HG03469 (cell line): ENCODE measurements at regions not wholly inside any gene's neighbourhood (a gene's known extent, or its start where the extent isn't known, plus 50 kb on each side); places are given as distances from the start of the nearest gene placed in this dataset.

Source experiments
- ATAC-seq: cut with Tn5 transposase; IDR thresholded peaks from one replicate; pipeline ENCODE4 v1.9.1; 2021; ENCODE audit warnings: mild to moderate bottlenecking, moderate library complexity, moderate number of reproducible peaks; ENCODE audit not compliant: unreplicated experiment

DNA sequence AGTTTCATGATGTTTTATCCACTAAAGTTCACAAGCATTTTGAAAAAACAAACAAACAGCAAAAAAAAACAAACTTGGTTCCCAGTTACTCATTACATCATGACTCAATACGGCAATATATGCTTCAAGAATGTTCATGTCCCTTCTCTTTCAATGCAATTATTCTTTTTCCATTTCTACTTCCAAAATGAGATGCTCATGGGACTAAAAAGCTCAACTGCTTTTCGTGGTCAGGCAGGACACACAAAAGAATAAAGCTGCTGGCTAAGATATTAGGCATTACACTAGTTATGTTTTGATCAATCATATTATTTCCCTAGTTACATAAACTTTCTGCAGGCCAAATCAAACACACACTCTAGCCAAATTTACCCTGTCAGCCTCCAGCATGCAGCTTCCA is 301.3 kb downstream of the EPHA4 start:
- ATAC-seq, result no peak

DNA sequence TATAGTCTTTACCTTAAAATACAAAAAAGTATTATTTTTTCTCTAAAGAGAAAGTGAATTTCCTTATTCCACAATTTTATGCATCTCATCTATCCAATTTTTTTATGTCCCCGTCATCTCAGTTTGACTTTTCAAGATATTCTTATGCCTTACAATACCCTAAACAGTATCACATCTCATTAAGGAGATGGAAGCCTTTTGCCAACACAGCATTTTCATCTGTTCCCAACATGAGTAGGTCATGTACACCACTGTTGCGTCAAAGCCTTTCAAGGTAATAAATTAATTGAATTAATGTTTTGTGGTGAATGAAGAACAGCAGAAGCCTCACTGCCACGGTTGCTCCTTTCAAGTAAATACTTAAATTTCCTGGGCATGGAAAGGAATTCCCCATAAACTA is 299.4 kb downstream of the EPHA4 start:
- no peak for ATAC-seq

DNA sequence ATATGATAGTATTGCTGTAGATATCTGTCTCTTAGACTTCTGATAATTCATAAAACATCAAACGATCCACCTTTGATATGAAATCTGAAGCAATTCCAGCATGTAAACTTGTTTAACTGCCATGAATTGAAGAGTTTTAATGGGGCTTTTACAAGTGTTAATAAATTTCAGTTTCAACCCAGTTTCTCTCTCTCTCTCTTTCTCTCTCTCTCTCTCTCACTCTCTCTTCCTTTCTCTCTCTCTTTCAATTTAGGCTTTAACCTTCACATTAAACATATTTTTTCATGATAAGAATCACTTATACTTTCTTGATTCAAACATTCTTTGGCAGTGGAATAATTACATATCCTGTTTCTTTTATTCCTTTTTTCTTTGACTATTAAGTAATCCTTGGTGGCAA is 296.1 kb downstream of the EPHA4 start:
- no peak for ATAC-seq

DNA sequence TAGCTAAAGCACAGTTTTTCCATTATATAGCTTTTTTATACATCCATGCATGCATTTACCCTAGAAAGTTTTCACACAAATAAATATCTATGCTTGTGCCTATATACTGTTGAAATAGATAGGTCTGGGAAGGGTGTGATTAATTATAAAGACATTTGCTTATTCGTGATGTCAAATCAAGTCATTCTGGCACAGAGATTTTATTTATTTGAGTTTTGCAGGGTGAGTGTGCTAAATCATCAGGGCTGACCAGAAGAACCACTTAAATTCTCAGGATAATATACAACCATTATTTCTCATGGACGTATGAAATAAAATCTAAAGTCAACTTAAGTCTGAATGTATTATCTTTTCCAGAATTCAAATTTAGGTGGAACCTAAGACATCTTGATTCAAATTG is 295.5 kb downstream of the EPHA4 start:
- no peak for ATAC-seq

DNA sequence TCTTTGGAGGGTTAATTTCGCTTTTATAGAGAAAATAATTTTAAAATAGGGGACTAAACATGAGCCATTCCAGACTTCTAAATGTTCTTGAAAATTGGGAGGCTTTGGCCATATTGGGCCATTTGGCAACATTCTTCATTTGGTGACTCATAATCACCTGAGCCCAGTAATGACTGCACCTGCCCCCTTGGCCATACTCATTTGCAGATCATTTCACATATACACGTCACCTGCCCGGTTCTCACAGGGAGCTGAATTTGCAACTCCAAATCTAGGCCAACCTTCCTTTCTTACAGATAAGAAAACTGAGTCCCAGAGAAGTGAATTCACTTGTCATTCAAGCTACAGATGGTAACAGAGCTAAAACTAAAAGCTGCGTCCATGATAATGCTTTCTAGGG is 289.7 kb downstream of the EPHA4 start:
- ATAC-seq, result no peak

DNA sequence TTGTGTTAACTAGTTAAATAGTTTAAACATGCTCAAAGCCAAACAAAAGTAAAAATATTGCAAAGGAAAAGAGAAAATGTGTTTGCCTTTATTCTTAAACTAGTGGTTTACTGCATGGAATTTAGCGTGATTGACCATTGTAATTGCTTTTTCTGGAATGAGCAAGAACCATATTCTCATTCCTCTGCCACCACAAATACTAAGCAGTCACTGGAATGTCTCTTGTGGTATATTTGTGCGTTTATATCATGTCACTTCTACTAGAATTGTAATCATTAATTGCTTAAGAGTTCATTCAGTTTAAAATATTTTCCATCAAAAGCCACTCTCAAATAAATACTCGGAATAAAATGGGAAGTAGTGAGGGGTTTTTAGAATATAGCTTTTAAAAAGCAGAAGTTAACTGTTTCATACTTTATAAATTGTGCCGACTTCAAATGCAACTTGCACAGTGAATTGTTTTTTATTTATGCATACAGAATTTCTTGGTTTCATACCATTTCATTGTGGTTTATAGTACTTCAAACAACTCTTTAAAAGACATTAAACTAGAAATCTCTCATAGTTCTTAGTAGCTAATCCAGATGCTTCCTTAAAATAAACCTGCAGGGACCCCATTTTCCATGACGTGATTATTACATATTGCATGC is 288.1 kb downstream of the EPHA4 start:
- ATAC-seq, result no peak

DNA sequence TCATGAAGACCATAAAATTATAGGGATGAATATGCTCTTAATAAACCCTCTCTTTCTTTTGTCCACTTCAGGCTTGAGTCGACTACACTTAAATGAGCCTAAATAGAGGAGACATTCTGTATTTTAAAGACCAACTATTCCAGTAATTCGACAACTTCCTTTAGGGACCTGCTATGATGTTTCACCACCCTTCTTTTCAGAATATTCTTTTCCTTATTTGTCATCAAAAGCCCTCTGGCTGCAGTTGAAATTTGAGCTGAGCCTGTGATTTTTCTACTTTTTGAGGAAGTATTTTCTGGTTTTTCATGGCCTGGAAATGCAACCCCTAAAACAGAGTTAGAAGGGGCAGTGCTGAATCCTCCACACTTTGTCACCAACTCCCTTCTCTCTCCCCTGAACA is 287.0 kb downstream of the EPHA4 start:
- ATAC-seq, result no peak

DNA sequence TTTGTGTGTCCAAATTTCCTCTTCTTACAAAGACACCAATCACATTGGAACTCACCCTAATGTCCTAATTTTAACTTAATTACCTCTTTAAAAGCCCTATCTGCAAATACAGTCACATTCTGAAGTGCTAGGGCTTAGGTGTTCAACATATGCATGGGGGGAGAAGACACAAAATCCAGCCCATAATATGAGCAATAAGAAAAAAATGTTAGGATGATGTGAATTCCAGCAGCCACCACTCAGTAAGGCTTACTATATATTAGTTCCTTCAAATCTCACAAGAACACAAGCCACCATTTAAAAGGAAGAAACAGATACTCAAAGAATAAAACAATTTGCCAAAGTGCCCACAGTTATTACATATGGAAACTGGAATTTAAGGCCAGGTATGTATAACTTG is 285.7 kb downstream of the EPHA4 start:
- ATAC-seq, result no peak

DNA sequence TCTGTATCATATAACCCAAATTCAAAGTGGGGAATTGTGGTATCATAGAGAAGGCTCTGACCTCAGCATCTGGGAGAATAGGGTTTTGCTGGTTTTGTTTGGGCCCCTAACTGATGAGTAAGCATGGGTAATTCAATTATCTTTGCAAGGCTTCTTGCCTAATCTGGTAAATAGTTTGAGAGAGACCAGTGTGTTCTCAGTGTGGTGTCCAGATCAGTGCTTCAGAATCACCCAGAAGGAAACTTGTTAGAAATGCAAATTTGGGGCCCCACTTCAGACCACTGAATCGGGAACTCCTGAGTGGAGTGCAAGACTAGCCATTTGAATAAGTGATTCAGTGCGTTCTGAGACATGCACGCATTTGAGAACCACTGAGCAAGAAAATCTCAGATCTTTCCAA is 282.7 kb downstream of the EPHA4 start:
- no peak for ATAC-seq

DNA sequence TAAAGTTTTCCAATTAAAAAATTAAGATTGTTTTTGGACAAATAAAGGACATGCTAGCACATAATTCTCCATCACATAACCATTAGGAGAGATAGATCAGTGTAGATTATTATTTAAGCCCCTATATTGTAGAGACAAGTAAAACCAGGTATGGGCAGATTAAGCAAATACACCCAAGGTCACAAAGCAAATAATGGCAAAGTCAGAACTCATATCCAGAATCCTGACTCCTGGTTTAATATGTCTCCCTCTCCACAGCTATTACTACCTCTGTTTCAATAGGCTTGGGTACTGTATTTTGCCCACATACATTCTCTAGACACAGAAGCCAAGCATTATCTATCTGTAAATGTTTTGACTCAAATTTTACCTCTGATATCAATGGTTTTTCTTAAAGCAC is 282.3 kb downstream of the EPHA4 start:
- ATAC-seq, result no peak

DNA sequence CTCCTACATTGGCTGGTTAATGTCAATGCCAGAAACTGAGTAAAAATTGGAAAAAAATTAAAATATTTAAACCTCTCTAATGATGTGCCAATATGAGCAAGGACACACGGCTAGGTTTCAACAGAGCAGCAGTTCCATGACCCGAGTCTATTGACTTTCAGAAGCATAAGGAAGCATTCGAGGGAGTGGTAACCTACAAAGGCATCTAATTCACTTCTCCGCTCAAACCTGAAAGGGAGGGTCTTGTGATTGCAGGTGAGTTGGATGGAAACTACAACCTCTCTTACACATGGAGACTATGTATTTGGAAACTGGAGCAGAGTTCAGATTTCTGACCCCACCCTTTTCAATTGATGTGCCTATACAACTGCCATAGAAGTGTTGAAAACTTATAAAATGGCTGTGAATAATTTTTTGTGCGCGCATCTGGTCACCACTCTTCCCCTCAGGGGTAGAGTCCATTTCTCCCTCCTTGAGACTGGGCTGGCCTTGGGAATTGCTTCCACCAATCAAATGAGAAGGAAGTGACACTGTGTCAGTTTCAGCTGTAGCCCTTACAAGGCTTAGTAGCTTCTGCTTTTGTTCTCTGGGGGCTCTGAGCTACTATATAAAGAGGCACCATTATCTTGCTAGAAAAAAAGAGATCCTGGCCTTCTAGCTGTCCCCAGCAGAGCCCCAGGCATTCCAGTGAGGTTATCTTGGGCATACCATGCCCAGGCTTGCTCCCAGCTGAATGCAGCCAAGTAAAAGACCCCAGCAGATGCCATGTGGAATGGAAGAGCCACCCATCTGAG is 278.0 kb downstream of the EPHA4 start:
- ATAC-seq, result no peak

DNA sequence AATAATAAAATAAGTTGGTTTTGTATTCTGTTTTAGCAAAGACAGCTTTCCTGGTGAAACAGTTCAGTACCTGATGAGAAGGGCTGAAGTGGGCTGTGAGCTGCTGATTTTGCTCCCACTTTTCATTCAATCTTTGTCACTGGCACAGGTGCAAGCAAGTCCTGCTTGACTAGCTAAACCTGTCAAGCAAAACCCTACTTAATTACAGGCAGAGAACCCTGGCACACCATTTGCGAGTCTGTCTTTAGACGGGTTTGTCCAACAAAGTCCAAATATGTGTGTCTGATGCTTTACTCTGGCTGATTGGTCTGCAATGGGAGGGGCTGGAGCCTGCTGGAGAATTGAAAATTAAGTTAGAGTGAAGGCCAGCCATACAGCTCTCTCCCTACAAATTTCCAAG is 267.2 kb downstream of the EPHA4 start:
- ATAC-seq, result no peak

DNA sequence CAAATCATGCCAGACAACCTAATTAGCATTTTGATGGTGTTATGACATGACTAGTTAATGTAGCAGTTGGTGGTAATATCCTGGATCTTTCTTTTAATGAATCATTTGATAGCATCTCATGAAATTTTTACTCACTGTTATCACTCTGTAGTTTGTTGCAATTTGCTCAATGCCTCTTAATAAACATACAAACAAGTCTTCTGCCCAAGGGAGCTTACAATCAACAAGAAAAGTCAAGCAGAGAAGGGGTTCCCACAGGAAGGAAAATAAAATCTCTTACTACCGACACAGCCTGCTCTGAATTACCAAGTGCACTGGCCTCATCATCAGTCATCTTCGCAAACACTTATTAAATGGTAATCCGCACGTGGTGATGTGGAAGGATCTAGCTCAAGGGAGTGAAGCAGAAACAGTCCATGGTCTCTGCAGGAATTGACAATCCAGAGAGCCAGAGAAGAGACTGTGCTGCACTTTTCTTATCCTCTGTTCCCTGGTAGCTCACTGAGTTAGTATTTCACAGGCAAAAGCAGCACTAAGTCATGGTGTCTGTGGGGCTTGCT is 263.5 kb downstream of the EPHA4 start:
- ATAC-seq, result no peak

DNA sequence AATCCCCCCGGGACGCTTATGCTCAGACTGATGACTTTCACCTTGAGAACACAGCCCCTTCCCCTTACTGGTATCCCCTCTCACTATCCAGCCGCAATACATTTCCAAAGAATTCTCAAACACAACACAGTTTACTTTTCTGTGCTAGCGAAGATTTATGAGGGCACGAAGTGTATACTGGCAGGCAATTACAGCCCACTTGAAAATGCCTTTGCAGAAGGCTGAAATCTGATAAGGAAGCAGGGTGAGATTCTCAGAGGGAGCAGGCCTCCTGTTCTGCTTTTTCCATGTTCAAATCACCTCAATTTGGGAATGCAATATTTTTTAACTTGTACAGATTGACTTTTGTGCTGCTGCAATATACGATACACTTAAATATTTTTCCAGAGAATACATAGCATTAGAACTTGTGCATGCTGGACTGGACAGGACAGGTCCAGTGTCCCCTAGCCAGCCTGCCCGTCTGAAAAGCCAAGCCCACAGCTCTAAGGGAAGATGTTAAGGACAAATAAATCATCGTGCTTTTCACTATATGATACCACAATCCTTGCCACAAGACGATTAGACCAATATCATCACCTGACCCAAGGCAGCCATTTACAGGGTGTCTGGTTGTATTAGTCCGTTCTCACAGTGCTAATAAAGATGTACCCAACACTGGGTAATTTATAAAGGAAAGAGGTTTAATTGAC is 262.1 kb downstream of the EPHA4 start:
- no peak for ATAC-seq

DNA sequence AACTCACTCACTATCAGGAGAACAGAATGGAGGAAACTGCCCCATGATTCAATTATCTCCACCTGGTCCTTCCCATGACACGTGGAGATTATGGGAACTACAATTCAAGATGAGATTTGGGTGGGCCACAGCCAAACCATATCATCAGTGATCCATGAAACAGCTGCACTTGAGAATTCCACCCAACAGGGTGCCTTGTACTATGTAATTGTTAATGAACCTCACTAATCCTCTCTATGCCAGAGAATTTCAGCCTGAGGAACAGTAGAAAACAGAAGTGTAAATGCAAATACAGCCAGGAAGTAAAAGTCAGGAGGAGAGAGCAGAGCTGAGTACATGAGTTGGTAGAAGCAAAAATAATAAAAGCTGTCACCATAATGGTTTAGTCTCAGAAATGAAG is 261.4 kb downstream of the EPHA4 start:
- no peak for ATAC-seq

DNA sequence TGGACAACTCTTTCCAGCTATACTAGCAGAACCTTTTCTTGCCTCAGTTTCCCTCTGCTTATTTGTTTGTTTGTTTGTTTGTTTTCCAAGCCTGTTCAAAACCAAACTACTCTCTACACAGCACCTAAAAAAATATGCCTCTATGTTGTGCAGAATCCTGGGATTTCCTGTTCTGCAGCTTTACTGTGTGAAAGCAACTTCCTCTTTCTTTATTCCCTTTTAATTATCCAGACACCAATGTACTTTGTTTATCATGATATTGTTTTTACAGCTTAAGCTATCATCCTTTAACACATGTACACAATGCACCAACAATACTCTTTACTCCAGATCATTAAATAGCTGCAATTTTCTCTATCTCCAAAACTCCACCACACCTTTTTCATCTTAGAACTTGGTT is 259.5 kb downstream of the EPHA4 start:
- no peak for ATAC-seq

DNA sequence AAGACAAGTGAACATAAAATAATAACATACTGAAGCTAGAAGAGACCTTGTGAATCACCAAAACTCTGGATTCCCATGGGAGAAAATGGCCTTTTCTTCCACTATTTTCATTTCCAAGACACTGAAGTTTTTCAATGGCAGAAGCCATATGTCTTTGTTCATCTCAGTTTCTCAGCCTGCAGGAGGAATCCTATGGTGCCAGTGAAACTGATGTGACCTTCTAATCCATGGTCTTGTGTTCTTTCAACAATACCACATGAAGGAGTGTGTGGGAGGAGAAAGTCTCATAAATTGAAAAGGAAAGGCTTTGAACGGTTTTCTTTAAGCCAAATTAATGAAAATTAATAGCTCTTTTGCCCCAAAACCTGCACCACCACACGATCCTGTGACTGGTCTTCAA is 257.3 kb downstream of the EPHA4 start:
- ATAC-seq, result no peak

DNA sequence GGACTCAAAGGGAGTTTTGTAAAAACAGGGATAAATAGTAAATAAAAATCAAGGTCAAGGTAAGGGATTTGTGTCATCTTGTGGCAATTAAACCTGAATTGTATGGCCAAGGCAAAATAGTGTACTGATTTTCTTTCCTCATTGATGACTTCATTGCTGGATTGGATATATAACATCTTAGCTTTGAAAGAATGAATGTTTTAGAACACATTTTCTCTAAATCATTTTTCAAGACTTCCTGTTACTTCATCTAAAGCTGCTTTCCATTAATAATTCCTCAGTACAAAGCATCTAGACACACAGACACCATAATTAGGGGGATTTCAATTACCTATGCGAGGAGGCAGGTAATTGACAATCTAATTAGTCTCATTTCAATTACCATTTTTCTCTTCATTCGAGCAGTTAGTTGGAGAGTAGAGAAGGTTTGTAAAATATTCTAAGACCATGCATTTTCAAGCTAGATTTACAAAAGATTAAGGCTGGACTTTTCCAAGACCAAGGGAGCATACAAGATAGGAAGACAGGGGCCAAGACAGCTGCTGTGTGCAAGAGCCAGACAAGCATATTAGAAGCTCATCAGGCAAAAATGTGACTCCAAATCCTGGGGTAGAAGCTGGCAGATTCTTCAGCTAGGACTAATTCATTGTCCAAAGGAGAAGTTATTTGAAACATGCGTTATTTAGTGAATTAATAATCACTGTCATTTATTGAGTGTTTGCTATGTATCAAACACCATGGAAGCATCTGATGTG is 253.6 kb downstream of the EPHA4 start:
- ATAC-seq, result no peak

DNA sequence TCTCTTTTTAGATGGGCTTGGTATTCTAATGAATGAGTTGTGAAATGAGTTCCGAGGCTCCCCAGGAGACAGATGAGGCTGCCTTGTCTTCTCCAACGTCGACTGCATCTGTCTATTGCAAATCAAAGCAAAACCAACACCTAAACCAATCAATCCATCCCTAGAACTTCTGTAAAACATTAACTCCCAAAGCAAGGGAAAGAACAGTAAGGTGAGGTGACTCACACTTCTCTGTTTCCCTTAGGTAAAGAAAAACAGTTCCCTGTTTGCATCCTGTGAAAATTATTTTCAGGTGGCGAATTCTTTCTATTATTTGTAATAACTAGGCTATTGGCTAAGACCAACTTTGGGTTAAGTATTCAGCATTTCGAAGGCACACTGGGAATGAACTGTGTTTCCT is 249.4 kb downstream of the EPHA4 start:
- no peak for ATAC-seq

DNA sequence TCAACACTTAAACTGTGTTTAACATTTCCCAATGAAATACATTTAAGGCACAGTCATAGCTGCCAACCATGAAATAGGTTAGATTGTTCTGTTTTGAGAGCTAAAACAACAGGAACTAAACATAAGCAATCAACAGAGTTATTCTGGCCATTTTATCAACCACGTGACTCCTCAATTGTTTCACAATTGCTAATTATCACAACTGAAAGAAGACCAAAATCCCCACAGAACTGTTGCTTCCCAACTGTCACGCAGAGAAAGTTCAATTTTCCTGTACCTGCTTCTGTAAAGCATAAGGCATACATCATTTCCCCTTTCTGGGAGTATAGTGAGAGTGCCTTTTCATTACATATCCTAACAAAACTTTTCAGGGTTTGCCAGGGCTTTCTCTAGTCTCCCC is 248.6 kb downstream of the EPHA4 start:
- ATAC-seq, result no peak

DNA sequence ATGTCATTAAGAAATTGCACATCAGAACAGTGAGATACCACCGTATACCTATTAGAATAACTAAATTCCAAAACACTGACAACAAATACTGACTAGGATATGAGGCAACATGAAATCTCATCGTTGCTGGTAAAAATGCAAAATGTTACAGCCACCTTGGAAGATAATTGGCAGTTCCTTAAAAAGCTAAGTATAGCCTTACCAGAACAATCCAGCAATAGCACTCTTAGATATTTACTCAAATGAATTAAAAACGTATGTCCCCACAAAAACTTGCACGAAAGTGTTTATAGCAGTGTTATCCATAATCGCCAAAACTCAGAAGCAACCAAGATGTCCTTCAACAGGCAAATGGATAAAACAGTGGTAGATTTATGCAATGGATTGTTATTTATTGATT is 241.7 kb downstream of the EPHA4 start:
- no peak for ATAC-seq
